GM21723 (cell line): ENCODE measurements at regions not wholly inside any gene's neighbourhood (a gene's known extent, or its start where the extent isn't known, plus 50 kb on each side); places are given as distances from the start of the nearest gene placed in this dataset.

Experiments used
- ATAC-seq: cut with Tn5 transposase; IDR thresholded peaks from one replicate; pipeline ENCODE4 v1.9.1; 2021; ENCODE audit warnings: mild to moderate bottlenecking, moderate library complexity; ENCODE audit not compliant: unreplicated experiment

GRCh38 chr1:96992871-96993270 lies 271.3 kb downstream of the PTBP2 start:
- no peak for ATAC-seq

DNA sequence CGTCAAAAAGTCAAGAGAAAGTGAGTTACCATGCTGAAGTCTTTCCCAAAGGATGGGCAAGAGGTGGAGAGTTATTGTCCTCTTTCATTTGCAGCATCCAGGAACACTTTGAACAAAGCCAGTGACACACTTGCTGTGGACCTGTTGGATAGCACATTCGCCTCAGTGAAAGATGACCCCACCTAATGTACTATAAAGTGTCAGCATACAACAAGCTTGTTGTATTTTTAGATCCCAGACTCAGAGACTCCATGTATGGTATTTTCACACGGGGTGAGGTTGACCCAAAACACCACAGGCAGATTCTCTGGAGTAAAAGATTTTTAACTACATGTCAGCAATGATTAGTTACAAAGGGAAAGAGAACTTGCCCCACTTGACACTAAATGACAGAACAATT lies 273.8 kb downstream of the PTBP2 start:
- no peak for ATAC-seq

GRCh38 chr1:96996001-96996400 lies 274.4 kb downstream of the PTBP2 start:
- no peak for ATAC-seq

DNA sequence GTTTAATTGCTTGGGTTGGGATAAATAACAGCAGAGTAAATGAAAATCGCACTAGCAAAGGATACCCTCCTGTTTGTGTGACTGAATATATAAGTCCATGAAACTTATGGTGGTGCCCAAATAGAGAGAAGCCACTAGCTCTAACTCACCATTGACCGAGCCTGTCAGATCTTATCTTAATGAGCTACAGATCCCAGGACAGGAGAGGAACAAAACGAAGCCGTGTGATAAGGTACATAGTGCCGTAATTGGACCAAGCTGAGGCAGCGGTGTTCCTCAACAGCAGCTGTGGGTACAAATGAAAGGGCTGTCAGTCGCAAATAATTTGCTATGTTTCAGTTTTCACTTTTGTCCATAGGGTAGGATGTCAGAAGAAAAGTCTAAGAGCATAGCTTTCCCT lies 276.1 kb downstream of the PTBP2 start:
- ATAC-seq = no peak

GRCh38 chr1:96998466-96998865 lies 276.9 kb downstream of the PTBP2 start:
- no peak for ATAC-seq

DNA sequence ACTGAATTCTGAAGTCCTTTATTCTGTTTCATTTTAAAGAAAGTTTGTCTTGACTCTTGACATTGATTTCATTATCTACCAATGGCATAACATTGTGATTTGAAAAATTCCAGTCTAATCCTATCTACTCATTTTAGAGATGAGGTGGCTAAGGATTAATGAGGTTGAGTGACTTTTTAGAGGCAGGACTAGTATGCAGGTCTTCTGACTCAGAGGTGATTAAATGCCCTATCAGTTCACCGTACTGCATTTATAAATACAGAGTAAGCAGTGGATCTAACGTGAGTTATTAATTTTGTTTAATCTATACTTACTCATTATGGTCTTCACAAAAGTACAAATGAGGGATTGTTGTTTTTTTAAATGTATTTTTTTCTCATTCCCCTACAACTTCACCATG lies 277.6 kb downstream of the PTBP2 start:
- no peak for ATAC-seq

DNA sequence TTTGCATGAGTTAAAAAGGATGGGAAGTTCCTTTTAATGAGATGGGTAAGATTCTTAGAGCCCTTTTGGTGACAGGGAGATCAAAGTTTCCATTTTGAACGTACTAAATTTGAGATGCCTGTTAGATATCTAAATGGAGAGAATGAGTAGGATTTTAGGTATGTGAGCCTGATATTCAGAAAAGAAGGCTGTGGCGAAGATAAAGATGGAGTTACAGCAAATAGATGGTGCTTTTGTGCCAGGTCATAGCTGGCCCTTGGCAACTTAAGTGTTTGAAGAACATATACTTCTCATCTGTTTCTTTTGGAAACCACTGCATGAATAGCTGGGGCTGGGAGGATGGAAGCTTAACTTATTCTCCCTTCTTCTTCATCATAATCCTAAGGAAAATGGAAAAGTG lies 282.5 kb downstream of the PTBP2 start:
- no peak for ATAC-seq

- no peak for ATAC-seq
These were observed 283.2 kb downstream of the PTBP2 start for GRCh38 chr1:97004743-97005142.

DNA sequence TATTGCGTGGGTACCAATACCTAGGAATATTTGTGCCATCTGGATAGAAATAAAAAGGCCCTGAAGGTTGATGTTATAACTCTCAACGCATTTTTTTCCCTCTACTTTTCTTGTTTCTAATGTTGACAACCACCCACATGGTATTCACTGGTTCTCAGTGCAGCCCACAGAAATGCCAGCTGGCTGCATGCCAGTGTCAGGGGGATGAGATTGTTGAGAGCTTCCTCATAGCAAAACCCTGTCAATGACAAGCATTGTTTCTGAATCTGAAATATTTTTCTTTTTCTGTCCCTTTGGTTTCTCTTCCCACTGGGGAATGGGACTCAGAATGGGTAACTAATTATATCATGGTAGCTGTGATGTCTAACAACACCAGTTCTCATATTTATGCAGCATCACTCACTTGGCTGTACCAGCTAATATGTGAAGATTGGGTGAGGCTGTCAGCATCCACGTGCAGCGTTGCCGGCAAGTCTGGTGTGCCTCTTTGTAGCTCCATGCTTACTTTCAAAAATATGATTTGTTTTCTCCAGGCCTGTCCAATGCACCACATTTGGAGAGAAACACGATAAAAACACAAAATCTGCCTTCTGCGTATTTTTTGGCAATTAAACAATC lies 284.6 kb downstream of the PTBP2 start:
- no peak for ATAC-seq

DNA sequence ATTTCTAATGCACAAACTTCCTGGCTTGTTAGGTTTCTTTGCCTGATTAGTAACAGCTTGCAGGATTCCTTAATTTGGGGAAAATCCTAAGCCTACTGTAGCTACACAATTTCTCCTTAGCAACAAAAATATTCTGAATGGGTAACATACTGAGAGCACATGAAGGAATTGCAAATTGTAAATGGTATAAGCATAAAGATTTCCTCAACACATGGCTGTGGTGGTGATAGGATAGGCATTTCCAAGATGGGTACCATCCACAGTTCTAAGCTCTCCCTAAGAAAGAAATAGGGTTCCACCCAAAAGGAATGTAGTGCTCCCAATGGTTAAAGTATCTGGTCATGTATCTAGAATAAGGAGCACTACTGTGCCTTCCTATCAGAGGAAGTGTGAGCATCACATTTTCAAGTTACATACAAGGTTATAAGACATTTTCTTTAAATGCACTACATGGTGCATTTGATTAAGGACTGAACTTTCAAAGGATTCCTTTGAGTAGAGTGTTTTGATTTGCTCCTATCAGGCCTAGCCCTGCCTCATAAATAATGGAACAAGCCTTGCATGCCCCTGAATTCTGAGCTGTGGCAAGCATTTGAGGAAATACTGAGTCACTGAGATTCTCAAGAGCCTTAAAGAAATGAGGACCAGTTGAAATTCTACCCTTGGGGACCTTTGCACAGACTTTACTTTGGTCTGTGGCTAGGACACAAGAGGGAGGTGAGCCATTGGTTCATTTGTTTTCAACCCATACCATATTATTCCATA lies 286.4 kb downstream of the PTBP2 start:
- no peak for ATAC-seq

DNA sequence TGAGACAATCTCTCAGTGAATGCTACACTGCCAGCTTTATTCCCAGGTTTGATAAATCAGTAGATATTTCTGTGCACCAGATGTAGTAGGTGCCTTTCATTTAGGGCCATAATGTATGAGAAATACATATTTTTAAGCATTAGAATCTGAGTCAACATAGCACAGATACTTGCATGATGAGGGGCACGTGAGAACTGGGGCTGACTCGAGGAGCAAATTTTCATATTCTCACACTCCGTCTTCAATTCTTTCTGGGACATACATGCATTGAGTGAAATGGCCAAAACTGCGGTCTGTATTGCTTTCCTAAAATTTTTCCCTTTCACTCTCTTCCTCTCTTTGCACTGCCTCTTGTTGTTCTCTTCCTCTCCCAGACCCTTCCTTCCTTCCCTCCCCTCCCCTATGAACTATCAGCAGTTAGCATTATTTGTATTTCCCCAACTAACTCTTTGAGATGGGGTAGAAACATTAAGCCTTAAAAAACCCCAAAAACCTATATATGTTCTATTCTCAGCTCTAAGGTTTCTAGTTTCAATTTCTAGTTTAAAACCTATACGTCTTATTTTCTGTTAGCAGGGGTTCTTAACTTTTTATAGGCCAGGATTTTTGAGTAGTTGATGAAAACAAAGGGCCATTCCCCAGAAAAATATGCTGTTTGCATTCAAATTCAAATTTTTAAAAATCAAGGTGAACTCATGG lies 289.1 kb downstream of the PTBP2 start:
- no peak for ATAC-seq

DNA sequence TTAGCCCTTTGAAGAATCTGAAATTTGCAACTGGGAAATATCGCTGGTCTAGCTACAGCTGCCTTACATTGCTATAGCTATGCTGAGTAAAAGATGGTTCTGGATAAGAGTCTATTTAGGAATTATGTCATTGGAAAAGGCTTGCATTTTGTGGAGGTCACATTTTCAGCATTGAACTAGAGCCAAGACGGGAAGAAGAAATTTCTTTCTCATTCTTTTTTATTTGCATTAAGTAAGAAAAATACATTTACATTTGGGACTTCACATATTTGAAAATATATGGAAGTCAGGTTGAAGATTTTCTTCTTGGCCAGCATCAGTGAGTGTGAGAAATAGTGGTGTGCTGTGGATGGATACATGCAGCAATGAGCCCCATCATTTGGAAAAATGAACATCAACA lies 291.6 kb downstream of the PTBP2 start:
- no peak for ATAC-seq

- ATAC-seq = no peak
These were observed 292.4 kb downstream of the PTBP2 start for GRCh38 chr1:97013941-97014340.

DNA sequence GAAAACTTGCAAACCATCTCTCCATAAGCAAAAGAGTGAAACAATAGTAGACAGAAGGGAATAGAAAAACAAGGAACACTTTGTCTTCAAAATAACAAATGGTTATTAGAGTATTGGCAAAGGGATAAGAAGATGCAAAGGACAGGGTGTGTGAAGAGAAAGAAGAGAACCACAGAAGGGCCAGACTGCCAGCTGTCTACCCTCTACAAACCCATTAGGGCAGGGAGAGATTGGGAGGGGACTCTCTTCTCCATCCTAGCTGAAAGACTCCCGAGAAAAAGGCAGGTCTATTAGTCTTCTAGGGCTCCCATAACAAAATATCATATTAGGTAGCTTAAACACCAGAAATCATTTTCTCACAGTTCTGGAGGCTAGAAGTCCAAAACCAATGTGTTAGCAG lies 292.8 kb downstream of the PTBP2 start:
- no peak for ATAC-seq

DNA sequence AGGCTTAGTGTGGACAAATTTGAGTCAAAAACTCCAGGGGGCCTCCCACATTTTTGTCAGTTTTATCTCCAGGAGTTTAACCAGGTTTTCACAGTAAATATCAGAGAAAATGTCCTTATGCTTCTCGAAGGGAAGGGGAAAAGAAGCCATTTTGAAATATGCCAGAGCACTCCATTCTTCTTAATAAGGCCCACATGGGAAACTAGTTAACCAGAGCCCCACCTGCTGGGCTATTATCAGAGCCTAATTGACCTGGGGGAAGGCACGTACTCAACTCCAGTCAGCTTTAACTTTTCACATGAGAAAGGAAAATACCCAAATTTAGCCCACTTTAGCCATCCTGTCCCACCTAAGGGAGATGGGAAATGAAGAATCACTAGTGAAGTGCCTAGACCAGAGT lies 296.3 kb downstream of the PTBP2 start:
- ATAC-seq = no peak
